NT2/D1 (cell line): ENCODE measurements at regions not wholly inside any gene's neighbourhood (a gene's known extent, or its start where the extent isn't known, plus 50 kb on each side); places are given as distances from the start of the nearest gene placed in this dataset.

Source experiments
- SUZ12 ChIP-seq: IDR thresholded peaks from 2 replicates; pipeline ENCODE4 v1.6.1; 2011; ENCODE audit not compliant: insufficient read length, insufficient read depth; ENCODE audit errors: extremely low read depth
- YY1 ChIP-seq: IDR thresholded peaks from 2 replicates; pipeline ENCODE4 v1.6.1; 2011; ENCODE audit not compliant: insufficient read length, insufficient read depth
- ZNF274 ChIP-seq: IDR thresholded peaks from 2 replicates; pipeline ENCODE4 v1.6.1; 2011; ENCODE audit warnings: mild to moderate bottlenecking, low read depth, low read length

DNA sequence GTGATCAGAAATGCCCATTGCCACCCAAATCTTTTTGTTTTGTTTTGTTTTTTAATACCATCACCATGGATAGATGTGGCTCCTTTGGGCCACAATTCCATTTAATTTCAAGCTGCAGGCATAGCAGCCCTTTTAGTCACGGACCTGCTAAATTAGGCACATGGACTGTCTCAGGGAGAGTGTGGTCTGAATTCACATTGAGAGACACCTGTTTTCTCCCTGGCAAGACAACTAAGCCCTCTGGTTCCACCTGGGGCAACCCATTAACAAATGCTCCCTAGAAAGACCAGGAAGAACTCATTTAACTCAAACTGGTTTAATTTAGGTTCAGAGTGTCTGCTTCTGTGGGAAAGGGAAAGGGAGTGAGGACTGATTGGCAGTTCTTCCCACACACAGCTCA, 88.2 kb upstream of the ANKRD1 start:
- no peak for TF ChIP-seq ZNF274
- no peak for TF ChIP-seq SUZ12
- no peak for TF ChIP-seq YY1
